OCI-LY3 (cell line): ENCODE measurements at regions not wholly inside any gene's neighbourhood (a gene's known extent, or its start where the extent isn't known, plus 50 kb on each side); places are given as distances from the start of the nearest gene placed in this dataset.

Experiments used
- H2AFZ ChIP-seq: fragments of 200-600, 300-600 bp; shearing (Covaris generic); 2 replicates; pipeline ENCODE4 v1.6.0; 2014; ENCODE audit warnings: antibody characterized with exemption, low read depth, low read length
- H3K27ac ChIP-seq: fragments of 200-600, 300-600 bp; sonication (generic); 2 replicates; pipeline ENCODE4 v1.5.1; 2014; ENCODE audit warnings: mild to moderate bottlenecking, low read length, moderate library complexity, mixed read lengths
- H3K27me3 ChIP-seq: fragments of 200-600, 300-600 bp; sonication (generic); 2 replicates; pipeline ENCODE4 v1.6.1; 2014; ENCODE audit warnings: low read depth, low read length, mixed read lengths
- H3K36me3 ChIP-seq: fragments of 200-600, 300-600 bp; sonication (generic); replicated peaks from 2 replicates; pipeline ENCODE3; 2014; ENCODE audit warnings: low read depth, low read length, mixed read lengths
- H3K4me1 ChIP-seq: fragments of 300-600, 200-600 bp; sonication (generic); 2 replicates; pipeline ENCODE4 v1.6.1; 2014; ENCODE audit warnings: low read length, mixed read lengths
- H3K4me2 ChIP-seq: fragments of 200-600, 300-600 bp; sonication (generic); 2 replicates; pipeline ENCODE4 v1.6.1; 2014; ENCODE audit warnings: low read length, mixed read lengths
- H3K4me3 ChIP-seq: fragments of 300-600, 200-600 bp; sonication (generic); 2 replicates; pipeline ENCODE4 v1.5.1; 2014; ENCODE audit warnings: antibody characterized with exemption, mild to moderate bottlenecking, low read length, moderate library complexity
- H3K79me2 ChIP-seq: fragments of 300-600, 200-600 bp; shearing (Covaris generic); 2 replicates; pipeline ENCODE4 v1.6.1; 2014; ENCODE audit warnings: mild to moderate bottlenecking, low read length, mixed read lengths
- H3K9ac ChIP-seq: fragments of 300-600, 200-600 bp; shearing (Covaris generic); 2 replicates; pipeline ENCODE4 v1.6.0; 2014; ENCODE audit warnings: mild to moderate bottlenecking, low read length, moderate library complexity
- H3K9me3 ChIP-seq: fragments of 200-600, 300-600 bp; shearing (Covaris generic); 2 replicates; pipeline ENCODE4 v1.6.1; 2014; ENCODE audit warnings: low read length, mixed read lengths; ENCODE audit not compliant: insufficient read depth
- H4K20me1 ChIP-seq: fragments of 200-600, 300-600 bp; sonication (generic); 2 replicates; pipeline ENCODE4 v1.6.1; 2016; ENCODE audit warnings: low read length, mixed read lengths; ENCODE audit not compliant: insufficient read depth
- CTCF ChIP-seq: fragments of 200-600, 300-600 bp; sonication (generic); IDR thresholded peaks from 2 replicates; pipeline ENCODE4 v1.5.1; 2014; ENCODE audit warnings: antibody characterized with exemption, low read length, low read depth
- EZH2phosphoT487 ChIP-seq: fragments of 200-600 bp; shearing (Covaris generic); IDR thresholded peaks from 2 replicates; pipeline ENCODE4 v1.6.1; 2018; ENCODE audit warnings: antibody characterized with exemption, mixed run types, low read depth

GRCh38 chr18:27274901-27275300 is 89.8 kb upstream of the CHST9 start:
- Histone ChIP-seq H3K27me3 (no peaks in the 10 kb centered on the region), H3K4me1 (no peaks in the 10 kb centered on the region), H3K9me3 (no peaks in the 10 kb centered on the region), H3K9ac (no peak overlapping the region), H3K4me2 (no peak overlapping the region), H3K36me3 (no peaks in the 10 kb centered on the region), H3K4me3 (no peak overlapping the region), H2AFZ (no peak overlapping the region), H3K79me2 (no peaks in the 10 kb centered on the region), H4K20me1 (no peaks in the 10 kb centered on the region), H3K27ac (no peak overlapping the region)
- TF ChIP-seq CTCF, result no peak
- no peak for TF ChIP-seq EZH2phosphoT487

GRCh38 chr18:27270508-27270907 is 85.4 kb upstream of the CHST9 start:
- no peaks in the 10 kb centered on the region for H3K79me2 ChIP-seq

GRCh38 chr18:27263369-27263768 is 78.3 kb upstream of the CHST9 start:
- Histone ChIP-seq H3K4me2 (no peak overlapping the region), H4K20me1 (no peaks in the 10 kb centered on the region), H3K79me2 (no peaks in the 10 kb centered on the region), H3K9ac (no peak overlapping the region), H2AFZ (no peak overlapping the region), H3K27ac (no peak overlapping the region), H3K4me1 (no peaks in the 10 kb centered on the region), H3K36me3 (no peaks in the 10 kb centered on the region), H3K4me3 (no peak overlapping the region), H3K27me3 (no peaks in the 10 kb centered on the region), H3K9me3 (no peaks in the 10 kb centered on the region)
- TF ChIP-seq EZH2phosphoT487, result no peak
- TF ChIP-seq CTCF, result no peak

More at GRCh38 chr18:27270508-27270907, 85.4 kb upstream of the CHST9 start:
- H3K9ac ChIP-seq, result no peak overlapping the region
- H3K36me3 ChIP-seq, result no peaks in the 10 kb centered on the region
- no peak overlapping the region for H3K4me3 ChIP-seq
- no peaks in the 10 kb centered on the region for H4K20me1 ChIP-seq
- no peaks in the 10 kb centered on the region for H3K9me3 ChIP-seq
- no peak overlapping the region for H2AFZ ChIP-seq
- H3K27me3 ChIP-seq, result no peaks in the 10 kb centered on the region
- TF ChIP-seq EZH2phosphoT487, result no peak
- no peak for TF ChIP-seq CTCF
- no peak overlapping the region for H3K4me2 ChIP-seq
- no peak overlapping the region for H3K27ac ChIP-seq
- H3K4me1 ChIP-seq, result no peaks in the 10 kb centered on the region

- Histone ChIP-seq H2AFZ (no peak overlapping the region), H3K9me3 (no peaks in the 10 kb centered on the region), H3K4me1 (peaks cover 6% of the 10 kb centered on the region; the same call in 1 of the 2 replicates), H4K20me1 (no peaks in the 10 kb centered on the region), H3K36me3 (no peaks in the 10 kb centered on the region), H3K4me3 (no peak overlapping the region), H3K4me2 (no peak overlapping the region), H3K27ac (no peak overlapping the region), H3K27me3 (no peaks in the 10 kb centered on the region), H3K79me2 (no peaks in the 10 kb centered on the region), H3K9ac (no peak overlapping the region)
- TF ChIP-seq EZH2phosphoT487, result no peak
- TF ChIP-seq CTCF, result no peak
Measured at GRCh38 chr18:27261769-27262549, 76.9 kb upstream of the CHST9 start.
